Neural cell (in vitro differentiated cells): ENCODE measurements at regions not wholly inside any gene's neighbourhood (a gene's known extent, or its start where the extent isn't known, plus 50 kb on each side); places are given as distances from the start of the nearest gene placed in this dataset.
"Not testable (repeated sequence)": the region's sequence is repeated elsewhere in the genome, so short reads cannot be mapped to it uniquely, and the experiment has no call there.

Source experiments
- H2AFZ ChIP-seq: fragments of 200-600, 300-800 bp; sonication (generic), shearing (Covaris generic); 2 replicates; pipeline ENCODE4 v1.6.0; 2014; ENCODE audit warnings: low read depth, mild to moderate bottlenecking, antibody characterized with exemption, low read length, moderate library complexity
- H3F3A ChIP-seq: fragments of 200-600 bp; shearing (Covaris generic); 2 replicates; pipeline ENCODE4 v1.6.1; 2016; ENCODE audit warnings: mild to moderate bottlenecking, moderate library complexity, mixed read lengths, antibody characterized with exemption, low read length; ENCODE audit not compliant: insufficient read depth, poor library complexity, severe bottlenecking
- H3K27ac ChIP-seq: fragments of 200-600, 300-800 bp; sonication (generic), shearing (Covaris generic); 2 replicates; pipeline ENCODE4 v1.5.1; 2014; ENCODE audit warnings: mild to moderate bottlenecking, low read length, moderate library complexity
- H3K27me3 ChIP-seq: fragments of 300-800, 200-600 bp; sonication (generic), shearing (Covaris generic); 2 replicates; pipeline ENCODE4 v1.6.0; 2014; ENCODE audit warnings: mild to moderate bottlenecking, low read depth, low read length, moderate library complexity; ENCODE audit not compliant: insufficient read depth
- H3K36me3 ChIP-seq: fragments of 300-800, 200-600 bp; sonication (generic), shearing (Covaris generic); 2 replicates; pipeline ENCODE4 v1.5.1; 2014; ENCODE audit warnings: mild to moderate bottlenecking, antibody characterized with exemption, low read length, moderate library complexity; ENCODE audit not compliant: insufficient read depth
- H3K4me2 ChIP-seq: fragments of 300-800, 200-600 bp; sonication (generic), shearing (Covaris generic); 2 replicates; pipeline ENCODE4 v1.6.0; 2014; ENCODE audit warnings: mild to moderate bottlenecking, low read length
- H3K4me3 ChIP-seq: fragments of 300-800, 200-600 bp; sonication (generic), shearing (Covaris generic); 2 replicates; pipeline ENCODE4 v1.5.1; 2014; ENCODE audit warnings: mild to moderate bottlenecking, low read length, moderate library complexity
- H3K79me2 ChIP-seq: fragments of 200-600 bp; shearing (Covaris generic); replicated peaks from 2 replicates; pipeline ENCODE4 v1.6.0; 2014; ENCODE audit warnings: mild to moderate bottlenecking, low read length, moderate library complexity; ENCODE audit not compliant: insufficient read depth
- H3K9ac ChIP-seq: fragments of 300-800, 200-600 bp; sonication (generic), shearing (Covaris generic); 2 replicates; pipeline ENCODE4 v1.6.1; 2016; ENCODE audit warnings: mild to moderate bottlenecking, low read length, mixed read lengths
- H3K9me2 ChIP-seq: fragments of 200-600 bp; shearing (Covaris generic); 2 replicates; pipeline ENCODE4 v1.6.1; 2016; ENCODE audit warnings: mild to moderate bottlenecking, low read length, mixed read lengths; ENCODE audit not compliant: insufficient read depth
- H3K9me3 ChIP-seq: fragments of 200-600, 300-800 bp; sonication (generic), shearing (Covaris generic); 2 replicates; pipeline ENCODE4 v1.6.1; 2016; ENCODE audit warnings: mild to moderate bottlenecking, mixed run types, low read length, moderate library complexity, mixed read lengths
- H4K20me1 ChIP-seq: fragments of 200-600 bp; shearing (Covaris generic); 2 replicates; pipeline ENCODE4 v1.6.1; 2016; ENCODE audit warnings: mild to moderate bottlenecking, mixed run types; ENCODE audit not compliant: insufficient read depth
- SMC3 ChIP-seq: fragments of 450-650 bp; conservative IDR thresholded peaks from 2 replicates; pipeline ENCODE4 v1.6.1; 2014; ENCODE audit warnings: antibody characterized with exemption, mild to moderate bottlenecking, moderate library complexity; ENCODE audit not compliant: poor library complexity

GRCh38 chr5:7274203-7274602 lies 121.7 kb upstream of the ADCY2 start (continued):
- no peak for TF ChIP-seq SMC3

DNA sequence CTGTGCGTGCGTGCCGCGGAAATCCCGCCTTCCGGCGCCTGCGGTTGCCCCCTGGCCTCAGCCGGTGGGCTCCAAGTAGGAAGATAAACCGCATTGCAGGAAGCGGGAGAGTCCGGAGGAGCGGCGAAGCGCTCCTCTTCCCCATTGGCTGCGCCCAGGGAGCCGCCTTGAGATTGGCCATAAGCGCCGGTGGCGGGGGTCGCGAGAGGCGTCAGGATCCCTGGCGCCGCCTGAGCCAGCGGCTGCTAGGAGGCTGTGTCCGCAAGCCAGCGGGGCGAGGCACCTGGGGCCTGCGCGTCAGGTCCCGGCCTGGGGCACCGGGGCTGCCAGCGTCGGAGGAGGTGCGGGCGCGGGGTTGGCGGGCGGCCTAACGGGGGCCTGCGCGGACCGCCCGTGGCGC lies 106.3 kb upstream of the ADCY2 start:
- not testable (repeated sequence) for H3K36me3 ChIP-seq, H3K27me3 ChIP-seq, H3K4me3 ChIP-seq, H3K9me2 ChIP-seq, H3K27ac ChIP-seq, H2AFZ ChIP-seq, H3F3A ChIP-seq, H3K9me3 ChIP-seq, H3K9ac ChIP-seq, H3K79me2 ChIP-seq, H3K4me2 ChIP-seq, H4K20me1 ChIP-seq

DNA sequence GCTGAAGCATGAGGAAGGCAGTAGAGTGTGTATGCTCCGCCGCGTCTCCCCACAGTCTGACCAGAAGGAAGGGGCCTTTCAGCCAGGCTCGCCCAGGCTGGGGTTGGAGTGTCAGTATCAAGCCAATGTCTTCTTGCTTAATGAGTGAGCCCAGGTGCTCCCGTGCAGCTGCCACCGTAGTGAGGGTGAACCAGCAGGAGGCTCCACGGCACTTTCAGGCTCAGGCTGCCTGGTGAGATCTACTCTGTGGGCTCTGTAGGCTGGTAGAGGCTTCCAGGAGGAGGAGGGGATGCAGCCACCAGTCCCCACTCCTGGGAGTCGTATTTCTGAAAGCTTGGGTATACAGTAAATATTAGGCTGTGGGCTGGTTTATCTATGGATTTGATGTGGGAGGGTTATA lies 98.1 kb upstream of the ADCY2 start:
- H3F3A ChIP-seq, H2AFZ ChIP-seq, H3K27ac ChIP-seq, H3K79me2 ChIP-seq, H3K9me2 ChIP-seq, H3K9me3 ChIP-seq, H3K27me3 ChIP-seq, H3K4me2 ChIP-seq, H4K20me1 ChIP-seq, H3K9ac ChIP-seq, H3K36me3 ChIP-seq, H3K4me3 ChIP-seq: not testable (repeated sequence)

- H3K27ac ChIP-seq, H3K79me2 ChIP-seq, H4K20me1 ChIP-seq, H3K27me3 ChIP-seq, H3K9me2 ChIP-seq, H3K36me3 ChIP-seq, H3K9ac ChIP-seq, H3K9me3 ChIP-seq, H3K4me3 ChIP-seq, H2AFZ ChIP-seq, H3F3A ChIP-seq, H3K4me2 ChIP-seq: not testable (repeated sequence)
Observed at GRCh38 chr5:7299731-7300130, 96.2 kb upstream of the ADCY2 start.

- H3K79me2 ChIP-seq, H3K9me2 ChIP-seq, H2AFZ ChIP-seq: not testable (repeated sequence)
Observed at GRCh38 chr5:7305000-7305674, 90.8 kb upstream of the ADCY2 start.

GRCh38 chr5:7306556-7306955 lies 89.4 kb upstream of the ADCY2 start:
- not testable (repeated sequence) for H3K27ac ChIP-seq, H4K20me1 ChIP-seq, H3K9ac ChIP-seq, H3K79me2 ChIP-seq, H3K36me3 ChIP-seq, H3F3A ChIP-seq, H3K4me3 ChIP-seq, H3K4me2 ChIP-seq, H2AFZ ChIP-seq, H3K27me3 ChIP-seq, H3K9me3 ChIP-seq, H3K9me2 ChIP-seq

More at GRCh38 chr5:7305000-7305674, 90.8 kb upstream of the ADCY2 start:
- H3F3A ChIP-seq, H3K27ac ChIP-seq, H3K36me3 ChIP-seq, H3K4me2 ChIP-seq, H3K27me3 ChIP-seq, H3K9ac ChIP-seq, H3K9me3 ChIP-seq, H4K20me1 ChIP-seq, H3K4me3 ChIP-seq: not testable (repeated sequence)

DNA sequence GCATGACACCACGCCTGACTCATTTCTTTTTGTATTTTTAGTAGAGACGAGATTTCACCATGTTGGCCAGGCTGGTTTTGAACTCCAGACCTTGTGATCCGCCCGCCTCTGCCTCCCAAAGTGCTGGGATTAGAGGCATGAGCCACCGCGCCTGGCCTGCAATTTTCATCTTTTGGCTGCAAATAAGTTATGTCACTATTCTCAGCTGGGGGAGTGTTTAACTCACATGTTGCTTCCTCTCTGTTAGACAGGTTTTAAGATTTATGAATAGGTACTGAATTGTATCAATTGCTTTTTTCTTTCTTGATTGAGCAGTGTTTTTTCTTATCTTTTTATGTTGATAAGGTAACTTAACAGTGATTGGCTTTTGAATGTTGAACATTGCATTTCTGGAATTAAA lies 88.2 kb upstream of the ADCY2 start:
- not testable (repeated sequence) for H3K36me3 ChIP-seq, H3K9me3 ChIP-seq, H3K27ac ChIP-seq, H3K9me2 ChIP-seq, H3F3A ChIP-seq, H3K4me3 ChIP-seq, H3K9ac ChIP-seq, H3K27me3 ChIP-seq, H3K4me2 ChIP-seq, H2AFZ ChIP-seq, H4K20me1 ChIP-seq, H3K79me2 ChIP-seq

- not testable (repeated sequence) for H3K27me3 ChIP-seq, H2AFZ ChIP-seq, H3K9ac ChIP-seq, H3K27ac ChIP-seq, H3K79me2 ChIP-seq, H3K36me3 ChIP-seq, H3K9me3 ChIP-seq, H4K20me1 ChIP-seq, H3K9me2 ChIP-seq, H3F3A ChIP-seq, H3K4me2 ChIP-seq, H3K4me3 ChIP-seq
Observed at GRCh38 chr5:7309715-7310114, 86.2 kb upstream of the ADCY2 start.

GRCh38 chr5:7310656-7311055 lies 85.3 kb upstream of the ADCY2 start:
- not testable (repeated sequence) for H2AFZ ChIP-seq, H3F3A ChIP-seq, H3K9me2 ChIP-seq, H3K27me3 ChIP-seq, H4K20me1 ChIP-seq, H3K9me3 ChIP-seq, H3K27ac ChIP-seq, H3K4me3 ChIP-seq, H3K9ac ChIP-seq, H3K79me2 ChIP-seq, H3K36me3 ChIP-seq, H3K4me2 ChIP-seq
